GM12892 (cell line): ENCODE measurements at regions not wholly inside any gene's neighbourhood (a gene's known extent, or its start where the extent isn't known, plus 50 kb on each side); places are given as distances from the start of the nearest gene placed in this dataset.

Source experiments
- DNase-seq: peaks from one replicate; pipeline ENCODE4 v3.0.0; 2011; ENCODE audit not compliant: insufficient read length
- FAIRE-seq: peaks from 2 replicates; lab custom pipeline; 2011; peaks lifted over from hg19 to GRCh38; lab: Jason Lieb, UNC
- POLR2A ChIP-seq: IDR thresholded peaks from 2 replicates; pipeline ENCODE4 v1.6.1; 2011; ENCODE audit warnings: low read depth, low read length, control low read depth
- POLR2AphosphoS5 ChIP-seq: IDR thresholded peaks from 2 replicates; pipeline ENCODE4 v1.6.1; 2011; ENCODE audit warnings: low read depth, low read length, control low read depth
- TAF1 ChIP-seq: IDR thresholded peaks from 2 replicates; pipeline ENCODE4 v1.6.1; 2011; ENCODE audit warnings: low read depth, mild to moderate bottlenecking, control low read depth, low read length, borderline replicate concordance

DNA sequence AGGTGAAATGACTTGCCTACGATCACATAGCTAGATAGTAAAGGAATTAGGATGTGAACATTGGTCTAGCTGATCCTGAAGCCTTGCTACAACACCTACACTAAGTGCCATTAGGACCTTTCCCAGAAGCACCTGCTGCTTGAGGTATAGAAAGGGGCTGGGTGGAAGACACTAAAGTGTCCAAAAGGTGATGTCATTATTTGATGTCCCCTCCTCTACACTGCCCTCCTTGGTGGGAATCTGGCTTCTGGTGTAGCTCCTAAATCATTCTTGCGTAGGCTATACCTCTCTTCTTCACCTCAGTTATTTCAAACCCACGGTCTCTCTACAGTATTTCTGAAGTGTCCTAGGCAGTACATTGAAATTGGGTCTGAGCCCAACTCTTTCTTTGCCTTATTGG is 132.5 kb upstream of the FGGY start:
- no peak for TF ChIP-seq TAF1
- no peak for TF ChIP-seq POLR2A
- TF ChIP-seq POLR2AphosphoS5: no peak
- FAIRE-seq: no peak
- DNase-seq: no peak

GRCh38 chr1:59165353-59165752 is 131.5 kb upstream of the FGGY start:
- FAIRE-seq (no peak), DNase-seq (no peak)
- TF ChIP-seq POLR2A (no peak), POLR2AphosphoS5 (no peak), TAF1 (no peak)

- TF ChIP-seq POLR2A (no peak), TAF1 (no peak), POLR2AphosphoS5 (no peak)
- FAIRE-seq: no peak
Measured at GRCh38 chr1:59169703-59170102, 127.2 kb upstream of the FGGY start.

GRCh38 chr1:59170659-59171058 is 126.2 kb upstream of the FGGY start:
- TF ChIP-seq POLR2A (no peak), TAF1 (no peak), POLR2AphosphoS5 (no peak)
- DNase-seq (no peak), FAIRE-seq (no peak)

More at GRCh38 chr1:59169703-59170102, 127.2 kb upstream of the FGGY start:
- DNase-seq: no peak

DNA sequence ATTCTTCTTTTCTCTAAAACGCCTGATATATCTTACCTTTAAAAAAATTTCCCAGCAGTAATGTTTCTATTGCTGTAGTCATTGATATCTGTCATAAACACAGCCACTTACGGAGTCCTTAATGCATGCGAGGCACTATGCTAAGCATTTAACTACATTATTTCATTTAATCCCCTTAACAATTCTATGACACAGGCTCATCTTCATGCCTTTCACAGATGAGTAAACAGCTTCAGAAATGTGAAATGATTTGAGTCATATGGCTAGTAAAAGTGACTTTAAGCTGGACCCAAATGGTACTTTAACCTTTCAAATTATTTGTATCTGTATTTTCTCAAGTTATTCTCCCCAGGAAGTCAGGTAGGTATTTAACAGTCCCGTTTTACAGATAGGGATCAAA is 125.1 kb upstream of the FGGY start:
- FAIRE-seq: no peak
- TF ChIP-seq POLR2A: no peak
- no peak for TF ChIP-seq POLR2AphosphoS5
- TF ChIP-seq TAF1: no peak
- no peak for DNase-seq

DNA sequence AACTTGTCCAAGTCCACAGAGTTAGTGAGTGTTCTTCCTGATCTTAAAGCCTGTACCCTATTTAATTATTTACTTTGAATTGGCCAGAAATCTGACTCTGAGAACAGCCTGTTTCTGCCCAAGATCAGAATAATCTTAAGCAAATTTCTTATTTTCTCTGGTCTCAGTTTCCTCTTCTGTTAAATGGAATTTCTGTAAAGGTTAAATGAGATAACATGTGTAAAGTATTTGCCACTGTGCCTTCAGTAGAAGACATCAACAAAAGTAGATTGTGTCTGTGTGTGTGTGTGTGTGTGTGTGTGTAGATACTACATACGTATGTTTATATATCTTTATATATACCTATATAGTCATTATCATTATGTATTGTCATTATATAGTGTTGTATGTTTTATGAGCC is 124.2 kb upstream of the FGGY start:
- TF ChIP-seq POLR2AphosphoS5: no peak
- TF ChIP-seq TAF1: no peak
- no peak for TF ChIP-seq POLR2A
- FAIRE-seq (no peak), DNase-seq (no peak)

DNA sequence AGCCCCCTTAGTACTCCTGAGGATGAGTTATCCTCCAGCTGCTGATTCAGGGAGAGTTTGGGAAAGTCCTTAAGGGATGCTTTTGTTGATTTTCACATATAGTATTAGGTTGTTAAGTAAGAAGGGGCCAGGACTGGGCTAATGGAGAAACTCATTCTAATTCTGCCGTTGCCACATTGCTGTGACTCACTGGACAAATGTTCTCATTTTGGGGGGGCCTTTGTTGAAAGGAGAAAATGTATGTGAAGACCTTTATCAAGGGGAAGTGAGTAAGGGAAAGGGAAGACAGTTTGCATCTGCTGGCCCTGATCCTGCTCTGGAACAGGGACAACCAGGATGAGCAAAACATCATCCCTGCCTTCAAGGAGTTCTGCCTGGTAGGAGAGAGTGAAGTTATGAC is 123.2 kb upstream of the FGGY start:
- FAIRE-seq (no peak), DNase-seq (no peak)
- no peak for TF ChIP-seq POLR2AphosphoS5
- no peak for TF ChIP-seq TAF1
- no peak for TF ChIP-seq POLR2A

DNA sequence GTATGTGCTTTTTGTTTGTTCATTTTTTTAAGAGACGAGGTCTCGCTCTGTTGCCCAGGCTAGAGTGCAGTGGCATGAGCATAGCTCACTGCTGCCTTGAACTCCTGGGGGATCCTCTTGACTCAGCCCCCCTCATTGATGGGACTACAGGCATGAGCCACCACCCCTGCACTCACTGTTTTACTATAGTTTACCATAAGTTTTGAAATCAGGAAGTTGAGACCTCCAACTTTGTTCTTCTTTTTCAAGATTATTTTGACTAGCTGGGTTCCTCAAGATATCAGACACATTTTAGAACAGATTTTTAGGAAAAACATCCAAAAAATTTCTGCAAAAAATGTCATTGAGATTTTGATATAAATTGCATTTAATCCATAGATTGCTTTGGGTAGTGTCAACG is 120.4 kb upstream of the FGGY start:
- DNase-seq: no peak
- TF ChIP-seq POLR2AphosphoS5: no peak

GRCh38 chr1:59177756-59178155 is 119.1 kb upstream of the FGGY start:
- no peak for TF ChIP-seq POLR2AphosphoS5
- no peak for TF ChIP-seq POLR2A
- no peak for TF ChIP-seq TAF1
- no peak for FAIRE-seq
- DNase-seq: no peak

More for the DNA sequence above, 120.4 kb upstream of the FGGY start:
- no peak for FAIRE-seq

DNA sequence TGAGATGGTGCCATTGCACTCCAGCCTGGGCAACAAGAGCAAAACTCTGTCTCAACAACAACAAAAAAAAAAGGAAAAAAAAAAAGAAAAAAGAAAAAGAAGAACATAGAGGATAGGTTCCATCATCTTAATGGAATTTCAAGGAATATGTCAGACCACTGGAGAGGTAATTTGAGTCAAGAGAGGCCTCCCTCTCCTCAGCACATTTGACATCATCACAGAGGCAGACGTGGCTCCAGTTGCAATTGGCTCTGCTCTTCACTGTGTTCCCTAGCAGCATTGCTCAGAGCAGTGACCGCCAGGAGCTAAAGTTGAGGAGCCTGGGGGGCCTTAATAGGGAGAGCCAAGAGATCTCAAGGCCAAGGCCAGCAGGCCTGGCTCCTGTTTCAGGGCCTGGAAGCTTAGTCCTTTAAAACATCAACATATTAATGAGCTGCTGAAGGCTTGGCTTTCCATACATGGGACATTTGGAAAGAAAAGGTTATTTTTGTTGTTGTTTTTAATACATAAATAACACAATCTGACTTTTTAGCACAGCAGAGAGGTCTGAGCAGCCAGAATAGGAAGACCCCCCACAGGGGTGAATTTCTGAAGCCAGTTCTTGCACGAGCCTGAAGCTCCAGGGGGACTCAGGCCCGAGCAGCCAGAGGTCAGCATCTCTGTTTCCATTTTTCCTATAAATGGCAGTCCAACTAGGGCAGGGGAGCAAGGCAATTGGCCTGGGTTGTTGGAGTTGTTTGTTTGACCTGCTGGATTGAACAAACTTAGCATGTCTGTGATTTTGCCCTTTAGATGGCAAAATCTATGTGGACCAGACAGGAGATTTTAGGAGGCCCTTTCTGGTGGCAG is 118.3 kb upstream of the FGGY start:
- DNase-seq (no peak), FAIRE-seq (no peak)
- TF ChIP-seq POLR2AphosphoS5: no peak
- TF ChIP-seq POLR2A: no peak
- TF ChIP-seq TAF1: no peak

GRCh38 chr1:59179673-59180072 is 117.2 kb upstream of the FGGY start:
- FAIRE-seq: no peak
- DNase-seq: no peak
- no peak for TF ChIP-seq POLR2A
- no peak for TF ChIP-seq POLR2AphosphoS5
- TF ChIP-seq TAF1: no peak

DNA sequence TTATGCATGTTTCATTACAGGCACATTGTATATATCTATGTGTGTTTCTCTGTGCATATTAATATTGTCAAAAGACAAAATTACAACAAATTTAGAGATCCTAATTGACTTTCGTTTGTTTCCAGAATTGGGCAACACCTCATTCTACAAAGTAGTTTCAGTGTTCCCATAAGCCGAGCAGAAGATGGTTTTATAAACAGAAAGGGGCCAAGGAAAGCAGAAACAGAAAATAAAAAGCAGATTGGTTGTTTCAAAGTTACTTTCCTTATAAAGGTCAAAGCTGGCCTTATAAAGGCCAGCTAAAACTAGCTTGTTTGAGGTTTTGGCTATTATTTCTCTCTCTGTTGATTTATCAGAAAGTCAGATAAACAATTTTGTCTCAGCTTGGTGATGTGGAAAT is 116.2 kb upstream of the FGGY start:
- DNase-seq: no peak
- TF ChIP-seq POLR2AphosphoS5: no peak
- no peak for TF ChIP-seq TAF1
- TF ChIP-seq POLR2A: no peak
- FAIRE-seq: peak; percentile 24
